Astrocyte of the spinal cord (primary cell): ENCODE measurements at regions not wholly inside any gene's neighbourhood (a gene's known extent, or its start where the extent isn't known, plus 50 kb on each side); places are given as distances from the start of the nearest gene placed in this dataset.

ENCODE experiments used
- DNase-seq: peaks from one replicate; pipeline ENCODE4 v3.0.0; 2011; ENCODE audit warnings: low read depth, low spot score
- H3K4me3 ChIP-seq: 2 replicates; pipeline ENCODE4 v1.5.1; 2011; ENCODE audit warnings: low read depth, mild to moderate bottlenecking, low read length, moderate library complexity
- CTCF ChIP-seq: IDR thresholded peaks from 2 replicates; pipeline ENCODE4 v1.5.1; 2012; ENCODE audit warnings: low read depth, mild to moderate bottlenecking, low read length, inconsistent platforms
- in situ Hi-C: cut with HindIII; loops from 2 replicates; pipeline ENCODE4 v1.10.0; 2017; ENCODE audit warnings: low sequenced_read_pairs

DNA sequence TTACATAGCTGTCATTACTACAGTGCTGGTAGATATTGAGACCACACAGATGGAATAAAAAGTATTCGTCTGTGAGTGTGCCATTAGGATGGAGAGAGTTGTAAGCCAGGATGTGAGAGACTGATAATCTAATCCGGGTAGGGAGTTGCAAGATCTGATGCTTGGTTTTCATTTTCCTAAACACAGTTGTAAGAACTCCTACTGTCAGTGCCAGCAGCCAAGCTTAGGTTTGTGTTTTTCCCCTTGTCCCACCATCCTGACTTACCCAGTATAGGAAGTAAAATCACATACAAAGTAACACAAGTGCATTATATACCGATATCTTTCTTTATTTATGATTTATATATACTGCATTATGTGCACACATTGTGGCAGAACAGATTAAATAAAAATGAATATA, 726.4 kb upstream of the PCDH20 start:
- no peak for DNase-seq
- no peak for TF ChIP-seq CTCF
- H3K4me3 ChIP-seq = no peak overlapping the region
- in situ Hi-C loops = no loop called here

DNA sequence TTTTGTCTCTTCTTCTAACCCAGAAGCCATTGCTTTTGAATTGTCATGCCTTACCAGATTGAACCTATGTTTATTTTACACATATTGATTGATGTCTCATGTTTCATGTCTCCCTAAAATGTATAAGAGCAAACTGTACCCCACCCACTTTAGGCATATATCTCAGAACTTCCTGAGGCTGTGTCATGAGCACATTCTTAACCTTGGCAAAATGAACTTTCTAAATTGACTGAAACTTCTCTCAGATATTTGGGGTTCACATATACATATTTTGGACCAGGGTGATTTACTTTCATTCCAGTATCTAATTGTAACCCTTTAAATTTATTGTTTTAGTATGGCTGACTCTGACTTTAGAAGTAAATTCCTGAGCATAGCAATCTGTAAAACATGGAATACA, 723.9 kb upstream of the PCDH20 start:
- no peak overlapping the region for H3K4me3 ChIP-seq
- in situ Hi-C loops = no loop called here
- TF ChIP-seq CTCF = no peak
- DNase-seq = no peak

DNA sequence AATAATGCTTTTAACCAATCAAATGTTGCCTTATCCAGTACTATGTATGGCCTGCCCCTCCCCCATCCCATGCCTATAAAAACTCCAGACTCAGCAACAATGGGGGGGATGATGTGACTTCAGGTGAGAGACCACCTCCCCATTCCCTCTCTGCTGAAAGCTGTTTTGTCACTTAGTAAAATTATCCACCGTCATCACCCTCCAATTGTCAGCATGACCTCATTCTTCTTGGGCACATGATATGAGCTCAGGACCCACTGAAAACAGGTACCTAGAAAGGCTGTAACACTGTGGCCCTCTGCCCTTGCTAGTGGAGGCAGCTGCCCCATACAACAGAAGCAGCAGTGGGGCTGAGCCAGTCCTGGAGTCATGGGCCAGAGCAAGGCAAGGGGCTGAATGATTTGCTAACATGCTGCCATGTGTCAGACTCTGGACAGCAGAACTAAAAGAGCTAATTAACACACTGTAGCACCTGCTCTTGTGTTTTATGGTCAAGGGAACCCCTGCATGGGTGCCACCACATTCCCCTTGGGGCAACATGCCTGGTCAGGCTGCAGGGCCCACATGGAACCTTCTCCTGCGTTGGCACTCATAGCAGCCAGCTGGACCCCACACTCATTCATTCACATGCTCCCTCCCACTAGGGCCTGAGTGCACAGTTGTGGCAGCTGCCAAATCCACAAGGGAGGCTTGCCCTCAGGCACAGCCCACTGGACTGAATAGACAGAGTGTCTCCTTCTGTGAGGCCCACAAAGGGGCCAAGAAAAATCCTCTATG, 722.2 kb upstream of the PCDH20 start:
- no peak overlapping the region for H3K4me3 ChIP-seq
- no peak for TF ChIP-seq CTCF
- no peak for DNase-seq
- in situ Hi-C loops = no loop called here

- H3K4me3 ChIP-seq = no peak overlapping the region
- in situ Hi-C loops = no loop called here
- TF ChIP-seq CTCF = no peak
- DNase-seq = no peak
These were observed 716.0 kb upstream of the PCDH20 start for GRCh38 chr13:62131604-62132003.

- in situ Hi-C loops = no loop called here
- TF ChIP-seq CTCF = no peak
- no peak overlapping the region for H3K4me3 ChIP-seq
- no peak for DNase-seq
These were observed 714.7 kb upstream of the PCDH20 start for GRCh38 chr13:62130062-62130970.

GRCh38 chr13:62129000-62129551, 713.4 kb upstream of the PCDH20 start:
- no peak overlapping the region for H3K4me3 ChIP-seq
- in situ Hi-C loops = no loop called here
- no peak for TF ChIP-seq CTCF
- DNase-seq = no peak
